ENCODE measurements at regions not wholly inside any gene's neighbourhood (a gene's known extent, or its start where the extent isn't known, plus 50 kb on each side); places are given as distances from the start of the nearest gene placed in this dataset.

DNA sequence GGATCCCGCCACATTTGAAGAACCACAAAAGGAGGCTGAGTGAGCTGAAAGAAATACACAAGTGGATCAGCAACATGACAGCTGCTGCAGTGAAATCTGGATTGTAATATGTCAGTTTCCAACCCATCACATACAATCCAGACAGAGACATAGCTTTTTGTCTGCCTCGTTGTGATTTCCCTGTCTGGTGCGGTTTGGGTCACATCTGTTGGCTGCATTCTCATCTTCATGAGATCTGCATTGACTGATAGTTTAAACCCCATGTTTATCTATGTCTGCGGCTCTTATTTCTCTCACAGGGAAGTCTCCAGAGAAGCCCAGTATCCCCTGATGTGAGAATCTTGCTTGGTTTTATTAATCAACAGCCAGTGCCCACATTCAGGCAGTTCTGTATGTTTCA, 403.1 kb upstream of the ZNF608 start:
- H3K9ac ChIP-seq (replicated peaks; ENCODE audit: extremely low read depth, insufficient read depth, low read length), result no peak overlapping the region

More for the DNA sequence above, 403.1 kb upstream of the ZNF608 start:
- Histone ChIP-seq H3K27ac (ENCODE audit: insufficient read depth, low read depth, low read length) (no peak overlapping the region), H3K9me1 (replicated peaks; ENCODE audit: control insufficient read depth, extremely low read depth, insufficient read depth, low read length) (no peaks in the 10 kb centered on the region), H3K79me2 (ENCODE audit: control insufficient read depth, insufficient read depth, low read length) (no peaks in the 10 kb centered on the region), H2AFZ (ENCODE audit: low read depth, low read length) (no peak overlapping the region), H3K36me3 (ENCODE audit: control insufficient read depth in 2 of 2, extremely low read depth in 1 of 2, insufficient read depth in 2 of 2, low read length in 2 of 2) (no peaks in the 10 kb centered on the region), H3K27me3 (ENCODE audit: control insufficient read depth in 2 of 2, insufficient read depth in 2 of 2, low read length in 2 of 2) (no peaks in the 10 kb centered on the region), H3K4me1 (ENCODE audit: control insufficient read depth, extremely low read depth, insufficient read depth, low read length) (peaks cover 5% of the 10 kb centered on the region), H4K20me1 (replicated peaks; ENCODE audit: control insufficient read depth, extremely low read depth, insufficient read depth, low read length) (no peaks in the 10 kb centered on the region), H3K4me3 (replicated peaks in 1 of 3; ENCODE audit: insufficient read depth in 1 of 3, low read depth in 1 of 3, low read length in 3 of 3) (no peak overlapping the region), H3K4me2 (ENCODE audit: insufficient read depth, low read length) (no peak overlapping the region), H3K9me3 (replicated peaks; ENCODE audit: control insufficient read depth, insufficient read depth, low read length) (no peaks in the 10 kb centered on the region)
- dilution Hi-C loops (cut with MboI; ENCODE audit: extremely low pct_ligation_motif_present, low sequenced_read_pairs), result no loop called here
- DNase-seq (ENCODE audit: low read depth, low spot score) (no peak), FAIRE-seq (no peak)
- CTCF ChIA-PET, result no interaction called here
- POLR2A ChIA-PET, result no interaction called here
- TF ChIP-seq JUN (IDR thresholded peaks at IDR 0.05; ENCODE audit: borderline replicate concordance, insufficient read depth, insufficient read length, low read depth) (no peak), FOS (IDR thresholded peaks at IDR 0.05; ENCODE audit: borderline replicate concordance, insufficient read depth, low read length) (no peak), EZH2 (IDR thresholded peaks at IDR 0.05; ENCODE audit: borderline replicate concordance, low read depth, low read length, severe bottlenecking) (no peak), POLR2A (IDR thresholded peaks at IDR 0.05; ENCODE audit: low read depth, low read length) (no peak), MYC (IDR thresholded peaks at IDR 0.05; ENCODE audit: low read depth, low read length) (no peak), GATA2 (IDR thresholded peaks at IDR 0.05; ENCODE audit: insufficient read depth, insufficient read length, low read depth, low read length) (no peak), POLR2AphosphoS5 (IDR thresholded peaks at IDR 0.05; ENCODE audit: insufficient read depth, low read depth, low read length) (no peak)
- TF ChIP-seq, protein P1, sequence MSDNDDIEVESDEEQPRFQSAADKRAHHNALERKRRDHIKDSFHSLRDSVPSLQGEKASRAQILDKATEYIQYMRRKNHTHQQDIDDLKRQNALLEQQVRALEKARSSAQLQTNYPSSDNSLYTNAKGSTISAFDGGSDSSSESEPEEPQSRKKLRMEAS (IDR thresholded peaks at IDR 0.05; ENCODE audit: insufficient read depth, insufficient read length), result no peak
- TF ChIP-seq, protein P2, sequence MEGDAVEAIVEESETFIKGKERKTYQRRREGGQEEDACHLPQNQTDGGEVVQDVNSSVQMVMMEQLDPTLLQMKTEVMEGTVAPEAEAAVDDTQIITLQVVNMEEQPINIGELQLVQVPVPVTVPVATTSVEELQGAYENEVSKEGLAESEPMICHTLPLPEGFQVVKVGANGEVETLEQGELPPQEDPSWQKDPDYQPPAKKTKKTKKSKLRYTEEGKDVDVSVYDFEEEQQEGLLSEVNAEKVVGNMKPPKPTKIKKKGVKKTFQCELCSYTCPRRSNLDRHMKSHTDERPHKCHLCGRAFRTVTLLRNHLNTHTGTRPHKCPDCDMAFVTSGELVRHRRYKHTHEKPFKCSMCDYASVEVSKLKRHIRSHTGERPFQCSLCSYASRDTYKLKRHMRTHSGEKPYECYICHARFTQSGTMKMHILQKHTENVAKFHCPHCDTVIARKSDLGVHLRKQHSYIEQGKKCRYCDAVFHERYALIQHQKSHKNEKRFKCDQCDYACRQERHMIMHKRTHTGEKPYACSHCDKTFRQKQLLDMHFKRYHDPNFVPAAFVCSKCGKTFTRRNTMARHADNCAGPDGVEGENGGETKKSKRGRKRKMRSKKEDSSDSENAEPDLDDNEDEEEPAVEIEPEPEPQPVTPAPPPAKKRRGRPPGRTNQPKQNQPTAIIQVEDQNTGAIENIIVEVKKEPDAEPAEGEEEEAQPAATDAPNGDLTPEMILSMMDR (IDR thresholded peaks at IDR 0.05; ENCODE audit: extremely low read depth in 1 of 2, insufficient read depth in 1 of 2, low read depth in 1 of 2, low read length in 2 of 2), result no peak
- no TSS peak for BruUV-seq (replicated peaks)
- intact Hi-C loops (cut with micrococcal nuclease), result no loop called here

Measured in endothelial cell of umbilical vein (primary cell).